ENCODE measurements at regions not wholly inside any gene's neighbourhood (a gene's known extent, or its start where the extent isn't known, plus 50 kb on each side); places are given as distances from the start of the nearest gene placed in this dataset.
"Not testable (repeated sequence)": the region's sequence is repeated elsewhere in the genome, so short reads cannot be mapped to it uniquely, and the experiment has no call there.

DNA sequence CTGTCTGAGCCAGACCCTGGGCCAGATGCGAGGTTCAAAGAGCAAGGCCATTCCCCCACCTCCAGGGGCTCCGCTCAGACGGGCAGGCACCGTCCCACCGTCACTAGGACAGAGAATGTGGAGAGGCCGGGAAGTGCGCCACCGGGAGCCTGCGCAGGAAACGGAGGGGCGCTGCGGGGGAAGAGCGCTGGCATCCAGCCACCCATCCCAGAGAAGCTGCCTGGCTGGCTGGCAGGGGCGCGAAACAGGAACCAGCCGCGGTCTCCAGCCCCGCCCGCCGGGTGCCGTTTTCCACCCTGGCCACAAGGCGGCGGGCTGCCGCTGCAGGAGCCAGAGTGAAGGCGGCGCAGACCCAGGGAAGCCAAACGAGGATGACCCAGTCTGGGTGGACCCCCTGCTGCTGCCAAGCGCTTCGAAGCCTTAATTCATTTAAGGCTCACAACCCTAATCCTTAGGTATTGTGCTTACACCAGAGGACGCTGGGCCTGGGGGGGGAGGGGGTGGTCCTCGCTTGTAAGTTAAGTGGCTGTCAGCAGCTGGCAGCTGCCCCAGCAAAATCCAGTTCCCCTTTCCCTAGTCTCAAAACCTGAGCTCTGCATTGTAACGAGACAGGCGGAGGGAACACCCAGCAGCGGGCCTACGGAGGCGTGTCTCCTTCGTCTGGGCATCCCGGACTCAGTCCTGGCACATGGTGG lies 114.8 kb upstream of the SMURF2 start (continued):
- TF ChIP-seq, protein P1, sequence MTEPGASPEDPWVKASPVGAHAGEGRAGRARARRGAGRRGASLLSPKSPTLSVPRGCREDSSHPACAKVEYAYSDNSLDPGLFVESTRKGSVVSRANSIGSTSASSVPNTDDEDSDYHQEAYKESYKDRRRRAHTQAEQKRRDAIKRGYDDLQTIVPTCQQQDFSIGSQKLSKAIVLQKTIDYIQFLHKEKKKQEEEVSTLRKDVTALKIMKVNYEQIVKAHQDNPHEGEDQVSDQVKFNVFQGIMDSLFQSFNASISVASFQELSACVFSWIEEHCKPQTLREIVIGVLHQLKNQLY (CRISPR knock-in tag; IDR thresholded peaks at IDR 0.05), result peak; percentile 27; the same call in 1 of the 2 replicates
- TF ChIP-seq ZFP1 (CRISPR knock-in tag; IDR thresholded peaks at IDR 0.05) (peak; percentile 88; the same call in 1 of the 2 replicates), NAIF1 (CRISPR knock-in tag; IDR thresholded peaks at IDR 0.05; ENCODE audit: borderline replicate concordance) (peak; percentile 75; the same call in 1 of the 2 replicates), ZKSCAN1 (IDR thresholded peaks at IDR 0.05; ENCODE audit: low read length) (peak; percentile 31; the same call in 1 of the 2 replicates), RFXAP (CRISPR knock-in tag; IDR thresholded peaks at IDR 0.05; ENCODE audit: borderline replicate concordance) (0 out of 2 replicates have a peak, but pooled peaks have one; percentile 23), LCORL (CRISPR knock-in tag; IDR thresholded peaks at IDR 0.05) (peak; percentile 89), ZNF747 (CRISPR knock-in tag; IDR thresholded peaks at IDR 0.05; ENCODE audit: borderline replicate concordance) (peak; percentile 94; the same call in 1 of the 2 replicates), ZSCAN9 (CRISPR knock-in tag; IDR thresholded peaks at IDR 0.05; ENCODE audit: borderline replicate concordance) (peak; percentile 25; the same call in 1 of the 2 replicates), EEA1 (CRISPR knock-in tag; IDR thresholded peaks at IDR 0.05; ENCODE audit: borderline replicate concordance) (0 out of 2 replicates have a peak, but pooled peaks have one; percentile 30), IRF2 (CRISPR knock-in tag; IDR thresholded peaks at IDR 0.05) (peak; percentile 83), SIX4 (CRISPR knock-in tag; IDR thresholded peaks at IDR 0.05) (0 out of 2 replicates have a peak, but pooled peaks have one; percentile 29), ZFX (CRISPR knock-in tag; IDR thresholded peaks at IDR 0.05; ENCODE audit: low read depth) (peak; percentile 78), SETDB1 (CRISPR knock-in tag; IDR thresholded peaks at IDR 0.05; ENCODE audit: borderline replicate concordance) (peak; percentile 48; the same call in 1 of the 2 replicates), STAG1 (CRISPR knock-in tag; IDR thresholded peaks at IDR 0.05) (peak; percentile 82), FOXJ3 (CRISPR knock-in tag; IDR thresholded peaks at IDR 0.05; ENCODE audit: borderline replicate concordance) (peak; percentile 48; the same call in 1 of the 2 replicates), MED1 (CRISPR knock-in tag; IDR thresholded peaks at IDR 0.05) (peak; percentile 74; the same call in 1 of the 2 replicates), ASH2L (IDR thresholded peaks at IDR 0.05; ENCODE audit: insufficient read length, low read depth, low read length) (peak; percentile 46)
- TF ChIP-seq, protein P2, sequence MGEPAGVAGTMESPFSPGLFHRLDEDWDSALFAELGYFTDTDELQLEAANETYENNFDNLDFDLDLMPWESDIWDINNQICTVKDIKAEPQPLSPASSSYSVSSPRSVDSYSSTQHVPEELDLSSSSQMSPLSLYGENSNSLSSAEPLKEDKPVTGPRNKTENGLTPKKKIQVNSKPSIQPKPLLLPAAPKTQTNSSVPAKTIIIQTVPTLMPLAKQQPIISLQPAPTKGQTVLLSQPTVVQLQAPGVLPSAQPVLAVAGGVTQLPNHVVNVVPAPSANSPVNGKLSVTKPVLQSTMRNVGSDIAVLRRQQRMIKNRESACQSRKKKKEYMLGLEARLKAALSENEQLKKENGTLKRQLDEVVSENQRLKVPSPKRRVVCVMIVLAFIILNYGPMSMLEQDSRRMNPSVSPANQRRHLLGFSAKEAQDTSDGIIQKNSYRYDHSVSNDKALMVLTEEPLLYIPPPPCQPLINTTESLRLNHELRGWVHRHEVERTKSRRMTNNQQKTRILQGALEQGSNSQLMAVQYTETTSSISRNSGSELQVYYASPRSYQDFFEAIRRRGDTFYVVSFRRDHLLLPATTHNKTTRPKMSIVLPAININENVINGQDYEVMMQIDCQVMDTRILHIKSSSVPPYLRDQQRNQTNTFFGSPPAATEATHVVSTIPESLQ (CRISPR knock-in tag; conservative IDR thresholded peaks at IDR 0.05), result 0 out of 2 replicates have a peak, but pooled peaks have one; percentile 45
- TF ChIP-seq, protein P3, sequence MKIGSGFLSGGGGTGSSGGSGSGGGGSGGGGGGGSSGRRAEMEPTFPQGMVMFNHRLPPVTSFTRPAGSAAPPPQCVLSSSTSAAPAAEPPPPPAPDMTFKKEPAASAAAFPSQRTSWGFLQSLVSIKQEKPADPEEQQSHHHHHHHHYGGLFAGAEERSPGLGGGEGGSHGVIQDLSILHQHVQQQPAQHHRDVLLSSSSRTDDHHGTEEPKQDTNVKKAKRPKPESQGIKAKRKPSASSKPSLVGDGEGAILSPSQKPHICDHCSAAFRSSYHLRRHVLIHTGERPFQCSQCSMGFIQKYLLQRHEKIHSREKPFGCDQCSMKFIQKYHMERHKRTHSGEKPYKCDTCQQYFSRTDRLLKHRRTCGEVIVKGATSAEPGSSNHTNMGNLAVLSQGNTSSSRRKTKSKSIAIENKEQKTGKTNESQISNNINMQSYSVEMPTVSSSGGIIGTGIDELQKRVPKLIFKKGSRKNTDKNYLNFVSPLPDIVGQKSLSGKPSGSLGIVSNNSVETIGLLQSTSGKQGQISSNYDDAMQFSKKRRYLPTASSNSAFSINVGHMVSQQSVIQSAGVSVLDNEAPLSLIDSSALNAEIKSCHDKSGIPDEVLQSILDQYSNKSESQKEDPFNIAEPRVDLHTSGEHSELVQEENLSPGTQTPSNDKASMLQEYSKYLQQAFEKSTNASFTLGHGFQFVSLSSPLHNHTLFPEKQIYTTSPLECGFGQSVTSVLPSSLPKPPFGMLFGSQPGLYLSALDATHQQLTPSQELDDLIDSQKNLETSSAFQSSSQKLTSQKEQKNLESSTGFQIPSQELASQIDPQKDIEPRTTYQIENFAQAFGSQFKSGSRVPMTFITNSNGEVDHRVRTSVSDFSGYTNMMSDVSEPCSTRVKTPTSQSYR (CRISPR knock-in tag; IDR thresholded peaks at IDR 0.05; ENCODE audit: borderline replicate concordance), result 0 out of 2 replicates have a peak, but pooled peaks have one; percentile 40
- TF ChIP-seq LCORL (IDR thresholded peaks at IDR 0.05), result not testable (repeated sequence)
- TF ChIP-seq, protein P4, sequence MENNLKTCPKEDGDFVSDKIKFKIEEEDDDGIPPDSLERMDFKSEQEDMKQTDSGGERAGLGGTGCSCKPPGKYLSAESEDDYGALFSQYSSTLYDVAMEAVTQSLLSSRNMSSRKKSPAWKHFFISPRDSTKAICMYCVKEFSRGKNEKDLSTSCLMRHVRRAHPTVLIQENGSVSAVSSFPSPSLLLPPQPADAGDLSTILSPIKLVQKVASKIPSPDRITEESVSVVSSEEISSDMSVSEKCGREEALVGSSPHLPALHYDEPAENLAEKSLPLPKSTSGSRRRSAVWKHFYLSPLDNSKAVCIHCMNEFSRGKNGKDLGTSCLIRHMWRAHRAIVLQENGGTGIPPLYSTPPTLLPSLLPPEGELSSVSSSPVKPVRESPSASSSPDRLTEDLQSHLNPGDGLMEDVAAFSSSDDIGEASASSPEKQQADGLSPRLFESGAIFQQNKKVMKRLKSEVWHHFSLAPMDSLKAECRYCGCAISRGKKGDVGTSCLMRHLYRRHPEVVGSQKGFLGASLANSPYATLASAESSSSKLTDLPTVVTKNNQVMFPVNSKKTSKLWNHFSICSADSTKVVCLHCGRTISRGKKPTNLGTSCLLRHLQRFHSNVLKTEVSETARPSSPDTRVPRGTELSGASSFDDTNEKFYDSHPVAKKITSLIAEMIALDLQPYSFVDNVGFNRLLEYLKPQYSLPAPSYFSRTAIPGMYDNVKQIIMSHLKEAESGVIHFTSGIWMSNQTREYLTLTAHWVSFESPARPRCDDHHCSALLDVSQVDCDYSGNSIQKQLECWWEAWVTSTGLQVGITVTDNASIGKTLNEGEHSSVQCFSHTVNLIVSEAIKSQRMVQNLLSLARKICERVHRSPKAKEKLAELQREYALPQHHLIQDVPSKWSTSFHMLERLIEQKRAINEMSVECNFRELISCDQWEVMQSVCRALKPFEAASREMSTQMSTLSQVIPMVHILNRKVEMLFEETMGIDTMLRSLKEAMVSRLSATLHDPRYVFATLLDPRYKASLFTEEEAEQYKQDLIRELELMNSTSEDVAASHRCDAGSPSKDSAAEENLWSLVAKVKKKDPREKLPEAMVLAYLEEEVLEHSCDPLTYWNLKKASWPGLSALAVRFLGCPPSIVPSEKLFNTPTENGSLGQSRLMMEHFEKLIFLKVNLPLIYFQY (CRISPR knock-in tag; IDR thresholded peaks at IDR 0.05; ENCODE audit: borderline replicate concordance), result peak; percentile 81; the same call in 1 of the 2 replicates

Data from HepG2 (cell line).